Stomach (tissue), 4 donors: ENCODE measurements at regions not wholly inside any gene's neighbourhood (a gene's known extent, or its start where the extent isn't known, plus 50 kb on each side); places are given as distances from the start of the nearest gene placed in this dataset.

Experiments
- EP300 ChIP-seq: sonication (generic); formaldehyde crosslinking; IDR thresholded peaks from one replicate; pipeline ENCODE4 v1.6.1; 2017; ENCODE audit warnings: antibody characterized with exemption
- POLR2A ChIP-seq, 4 donors: fragments of 450-650 bp; IDR thresholded peaks; one replicate each; pipeline ENCODE4 v1.6.1; 2016; ENCODE audit warnings: antibody characterized with exemption in 4 of 4, control low read depth in 2 of 4, mild to moderate bottlenecking in 1 of 4, moderate library complexity in 1 of 4
- TF ChIP-seq, protein P1 (sequence below), 7 experiments: fragments of 450-650 bp in 4 of 7; fragments of 200-600 bp in 3 of 7; sonication (generic) in 3 of 7; IDR thresholded peaks; one replicate each; pipeline ENCODE4 v1.5.1; 2016 to 2019; ENCODE audit warnings: antibody characterized with exemption in 7 of 7, control low read depth in 2 of 7, mild to moderate bottlenecking in 1 of 7

DNA sequence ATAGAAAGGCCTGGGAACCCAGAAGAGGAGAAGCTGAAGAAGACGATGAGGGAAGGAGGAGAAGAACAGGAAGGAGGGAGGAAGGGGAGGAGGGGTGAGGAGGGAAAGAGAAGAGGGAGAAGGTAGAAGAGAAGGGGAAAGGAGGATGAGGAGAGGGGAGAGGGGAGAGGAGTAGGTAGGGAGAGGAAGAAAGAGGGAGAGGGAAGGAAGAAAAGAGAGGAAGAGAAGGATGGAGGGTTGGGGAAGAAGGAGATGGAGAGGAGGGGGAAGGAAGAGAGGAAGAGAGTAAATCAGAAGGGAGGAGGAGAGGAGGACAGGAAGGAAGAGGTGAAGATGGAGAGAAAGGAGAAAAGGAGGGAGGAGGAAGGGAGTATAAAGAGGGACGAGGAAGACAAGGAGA lies 109.6 kb upstream of the IRX6 start:
- TF ChIP-seq, protein P1, sequence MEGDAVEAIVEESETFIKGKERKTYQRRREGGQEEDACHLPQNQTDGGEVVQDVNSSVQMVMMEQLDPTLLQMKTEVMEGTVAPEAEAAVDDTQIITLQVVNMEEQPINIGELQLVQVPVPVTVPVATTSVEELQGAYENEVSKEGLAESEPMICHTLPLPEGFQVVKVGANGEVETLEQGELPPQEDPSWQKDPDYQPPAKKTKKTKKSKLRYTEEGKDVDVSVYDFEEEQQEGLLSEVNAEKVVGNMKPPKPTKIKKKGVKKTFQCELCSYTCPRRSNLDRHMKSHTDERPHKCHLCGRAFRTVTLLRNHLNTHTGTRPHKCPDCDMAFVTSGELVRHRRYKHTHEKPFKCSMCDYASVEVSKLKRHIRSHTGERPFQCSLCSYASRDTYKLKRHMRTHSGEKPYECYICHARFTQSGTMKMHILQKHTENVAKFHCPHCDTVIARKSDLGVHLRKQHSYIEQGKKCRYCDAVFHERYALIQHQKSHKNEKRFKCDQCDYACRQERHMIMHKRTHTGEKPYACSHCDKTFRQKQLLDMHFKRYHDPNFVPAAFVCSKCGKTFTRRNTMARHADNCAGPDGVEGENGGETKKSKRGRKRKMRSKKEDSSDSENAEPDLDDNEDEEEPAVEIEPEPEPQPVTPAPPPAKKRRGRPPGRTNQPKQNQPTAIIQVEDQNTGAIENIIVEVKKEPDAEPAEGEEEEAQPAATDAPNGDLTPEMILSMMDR (IDR thresholded peaks at IDR 0.05) = no peak
- no peak for TF ChIP-seq POLR2A (IDR thresholded peaks at IDR 0.05)
- no peak for TF ChIP-seq EP300
